ENCODE measurements at regions not wholly inside any gene's neighbourhood (a gene's known extent, or its start where the extent isn't known, plus 50 kb on each side); places are given as distances from the start of the nearest gene placed in this dataset.

GRCh38 chr15:56533731-56534403 is 68.9 kb upstream of the MNS1 start:
- no peak for TF ChIP-seq EZH2 (IDR thresholded peaks at IDR 0.05; ENCODE audit: low read depth)
- TF ChIP-seq, protein P1, sequence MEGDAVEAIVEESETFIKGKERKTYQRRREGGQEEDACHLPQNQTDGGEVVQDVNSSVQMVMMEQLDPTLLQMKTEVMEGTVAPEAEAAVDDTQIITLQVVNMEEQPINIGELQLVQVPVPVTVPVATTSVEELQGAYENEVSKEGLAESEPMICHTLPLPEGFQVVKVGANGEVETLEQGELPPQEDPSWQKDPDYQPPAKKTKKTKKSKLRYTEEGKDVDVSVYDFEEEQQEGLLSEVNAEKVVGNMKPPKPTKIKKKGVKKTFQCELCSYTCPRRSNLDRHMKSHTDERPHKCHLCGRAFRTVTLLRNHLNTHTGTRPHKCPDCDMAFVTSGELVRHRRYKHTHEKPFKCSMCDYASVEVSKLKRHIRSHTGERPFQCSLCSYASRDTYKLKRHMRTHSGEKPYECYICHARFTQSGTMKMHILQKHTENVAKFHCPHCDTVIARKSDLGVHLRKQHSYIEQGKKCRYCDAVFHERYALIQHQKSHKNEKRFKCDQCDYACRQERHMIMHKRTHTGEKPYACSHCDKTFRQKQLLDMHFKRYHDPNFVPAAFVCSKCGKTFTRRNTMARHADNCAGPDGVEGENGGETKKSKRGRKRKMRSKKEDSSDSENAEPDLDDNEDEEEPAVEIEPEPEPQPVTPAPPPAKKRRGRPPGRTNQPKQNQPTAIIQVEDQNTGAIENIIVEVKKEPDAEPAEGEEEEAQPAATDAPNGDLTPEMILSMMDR (conservative IDR thresholded peaks at IDR 0.05): no peak
